Vagina (tissue), 2 donors: ENCODE measurements at regions not wholly inside any gene's neighbourhood (a gene's known extent, or its start where the extent isn't known, plus 50 kb on each side); places are given as distances from the start of the nearest gene placed in this dataset.

Experiments used
- DNase-seq, 2 donors: peaks; one replicate each; pipeline ENCODE4 v3.0.0-alpha.2; 2017; ENCODE audit errors: extremely low spot score in 2 of 2
- H3K27ac ChIP-seq: fragments of 200-600 bp; sonication (generic); one replicate; pipeline ENCODE4 v1.5.1; 2019
- H3K27me3 ChIP-seq: fragments of 200-600 bp; sonication (generic); one replicate; pipeline ENCODE4 v1.5.1; 2019
- H3K36me3 ChIP-seq, 2 donors: fragments of 200-600 bp; sonication (generic); one replicate each; pipeline ENCODE4 v1.5.1; 2017 to 2019
- H3K4me1 ChIP-seq: fragments of 200-600 bp; sonication (generic); one replicate; pipeline ENCODE4 v1.5.1; 2019
- H3K4me3 ChIP-seq, 2 donors: fragments of 200-600 bp; sonication (generic); 1 replicate in 1 of 2; 2 replicates in 1 of 2; pipeline ENCODE4 v1.5.1; 2016 to 2019
- H3K9me3 ChIP-seq: fragments of 200-600 bp; sonication (generic); one replicate; pipeline ENCODE4 v1.5.1; 2019
- POLR2A ChIP-seq, 2 donors: fragments of 450-650 bp; IDR thresholded peaks; one replicate each; pipeline ENCODE4 v1.6.1; 2017; ENCODE audit warnings: antibody characterized with exemption in 2 of 2, mild to moderate bottlenecking in 2 of 2, moderate library complexity in 2 of 2
- POLR2AphosphoS5 ChIP-seq, 2 donors: sonication (generic); formaldehyde crosslinking; IDR thresholded peaks; one replicate each; pipeline ENCODE4 v1.9.0; 2017; ENCODE audit warnings: antibody characterized with exemption in 2 of 2, mild to moderate bottlenecking in 2 of 2, low read depth in 1 of 2; ENCODE audit not compliant: insufficient read depth in 1 of 2
- intact Hi-C: fragments of 100-400 bp; cut with DNase I; formaldehyde crosslinking; loops from one replicate; pipeline ENCODE4 v1.15.1; 2023
- TF ChIP-seq, protein P1 (sequence below), 3 experiments: fragments of 450-650 bp in 2 of 3; fragments of 200-600 bp in 1 of 3; sonication (generic) in 1 of 3; IDR thresholded peaks; one replicate each; pipeline ENCODE4 v1.5.1; 2017 to 2019; ENCODE audit warnings: antibody characterized with exemption in 3 of 3, mild to moderate bottlenecking in 2 of 3, moderate library complexity in 2 of 3

DNA sequence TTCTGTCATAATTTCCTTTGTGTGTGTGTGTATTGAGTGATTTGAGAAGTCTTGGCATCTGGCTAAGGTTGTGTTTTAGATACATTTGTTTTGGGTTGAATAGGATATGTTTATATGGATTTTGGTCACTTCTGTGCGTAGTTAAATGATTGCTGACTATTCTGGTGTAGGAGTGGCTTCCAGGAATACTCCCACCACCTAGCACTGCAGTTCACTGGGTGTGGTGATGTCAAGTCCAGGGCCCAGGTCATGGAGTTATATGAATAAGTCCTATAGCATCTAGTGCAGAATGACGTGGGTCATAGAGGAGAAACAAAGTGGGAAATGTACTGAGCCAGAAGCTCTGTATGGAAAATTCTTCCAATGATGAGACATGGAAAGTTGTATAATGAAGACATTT, 465.4 kb upstream of the CCL2 start:
- H3K36me3 ChIP-seq, result no peaks in the 10 kb centered on the region
- no peaks in the 10 kb centered on the region for H3K27me3 ChIP-seq
- no peak for TF ChIP-seq POLR2AphosphoS5 (IDR thresholded peaks at IDR 0.05; ENCODE audit: insufficient read depth in 1 of 2, low read depth in 1 of 2)
- TF ChIP-seq, protein P1, sequence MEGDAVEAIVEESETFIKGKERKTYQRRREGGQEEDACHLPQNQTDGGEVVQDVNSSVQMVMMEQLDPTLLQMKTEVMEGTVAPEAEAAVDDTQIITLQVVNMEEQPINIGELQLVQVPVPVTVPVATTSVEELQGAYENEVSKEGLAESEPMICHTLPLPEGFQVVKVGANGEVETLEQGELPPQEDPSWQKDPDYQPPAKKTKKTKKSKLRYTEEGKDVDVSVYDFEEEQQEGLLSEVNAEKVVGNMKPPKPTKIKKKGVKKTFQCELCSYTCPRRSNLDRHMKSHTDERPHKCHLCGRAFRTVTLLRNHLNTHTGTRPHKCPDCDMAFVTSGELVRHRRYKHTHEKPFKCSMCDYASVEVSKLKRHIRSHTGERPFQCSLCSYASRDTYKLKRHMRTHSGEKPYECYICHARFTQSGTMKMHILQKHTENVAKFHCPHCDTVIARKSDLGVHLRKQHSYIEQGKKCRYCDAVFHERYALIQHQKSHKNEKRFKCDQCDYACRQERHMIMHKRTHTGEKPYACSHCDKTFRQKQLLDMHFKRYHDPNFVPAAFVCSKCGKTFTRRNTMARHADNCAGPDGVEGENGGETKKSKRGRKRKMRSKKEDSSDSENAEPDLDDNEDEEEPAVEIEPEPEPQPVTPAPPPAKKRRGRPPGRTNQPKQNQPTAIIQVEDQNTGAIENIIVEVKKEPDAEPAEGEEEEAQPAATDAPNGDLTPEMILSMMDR (IDR thresholded peaks at IDR 0.05), result no peak
- no peak for TF ChIP-seq POLR2A (IDR thresholded peaks at IDR 0.05)
- intact Hi-C loops, result no loop called here
- no peaks in the 10 kb centered on the region for H3K9me3 ChIP-seq
- H3K27ac ChIP-seq, result no peak overlapping the region
- DNase-seq, result no peak
- no peaks in the 10 kb centered on the region for H3K4me1 ChIP-seq
- no peak overlapping the region for H3K4me3 ChIP-seq

- H3K4me1 ChIP-seq, result no peaks in the 10 kb centered on the region
- intact Hi-C loops, result no loop called here
Observed at GRCh38 chr17:33797181-33797580, 457.9 kb upstream of the CCL2 start.

DNA sequence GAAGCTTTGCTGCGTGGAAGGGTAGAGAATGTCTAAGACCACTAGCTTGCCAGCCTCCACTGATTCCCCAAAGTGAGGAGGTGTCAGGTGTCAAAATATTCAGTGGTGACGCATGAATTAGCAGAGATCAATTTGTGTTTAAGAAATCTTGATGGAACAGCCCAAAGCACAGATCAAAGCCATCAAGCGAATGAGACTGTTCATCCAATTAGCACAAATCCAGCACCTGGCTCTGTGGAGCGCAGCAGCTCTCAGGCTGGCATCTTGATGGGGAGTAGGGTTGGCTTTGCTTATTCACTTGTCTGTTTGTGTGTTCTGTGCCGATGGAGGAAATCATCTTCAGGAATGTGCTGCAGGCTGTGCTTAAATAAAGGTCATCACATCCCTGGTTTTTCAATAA, 456.8 kb upstream of the CCL2 start:
- Histone ChIP-seq H3K9me3 (no peaks in the 10 kb centered on the region), H3K4me3 (no peak overlapping the region), H3K27ac (no peak overlapping the region), H3K27me3 (no peaks in the 10 kb centered on the region), H3K4me1 (no peaks in the 10 kb centered on the region), H3K36me3 (no peaks in the 10 kb centered on the region)
- intact Hi-C loops, result no loop called here
- no peak for TF ChIP-seq POLR2A (IDR thresholded peaks at IDR 0.05)
- TF ChIP-seq, protein P1 (IDR thresholded peaks at IDR 0.05), result no peak
- no peak for TF ChIP-seq POLR2AphosphoS5 (IDR thresholded peaks at IDR 0.05; ENCODE audit: insufficient read depth in 1 of 2, low read depth in 1 of 2)
- no peak for DNase-seq

More at GRCh38 chr17:33797181-33797580, 457.9 kb upstream of the CCL2 start:
- no peaks in the 10 kb centered on the region for H3K27me3 ChIP-seq
- no peak for TF ChIP-seq POLR2AphosphoS5 (IDR thresholded peaks at IDR 0.05; ENCODE audit: insufficient read depth in 1 of 2, low read depth in 1 of 2)
- H3K36me3 ChIP-seq, result no peaks in the 10 kb centered on the region
- H3K9me3 ChIP-seq, result no peaks in the 10 kb centered on the region
- no peak for DNase-seq
- H3K27ac ChIP-seq, result no peak overlapping the region
- H3K4me3 ChIP-seq, result no peak overlapping the region

GRCh38 chr17:33802349-33803198, 452.5 kb upstream of the CCL2 start:
- TF ChIP-seq, protein P1 (IDR thresholded peaks at IDR 0.05), result no peak
- TF ChIP-seq POLR2AphosphoS5 (IDR thresholded peaks at IDR 0.05; ENCODE audit: insufficient read depth in 1 of 2, low read depth in 1 of 2) (no peak), POLR2A (IDR thresholded peaks at IDR 0.05) (no peak)
- H3K36me3 ChIP-seq, result no peaks in the 10 kb centered on the region
- H3K4me3 ChIP-seq, result no peak overlapping the region
- intact Hi-C loops, result no loop called here
- no peak for DNase-seq
- H3K27me3 ChIP-seq, result no peaks in the 10 kb centered on the region
- H3K4me1 ChIP-seq, result no peaks in the 10 kb centered on the region
- no peaks in the 10 kb centered on the region for H3K9me3 ChIP-seq
- H3K27ac ChIP-seq, result no peak overlapping the region

DNA sequence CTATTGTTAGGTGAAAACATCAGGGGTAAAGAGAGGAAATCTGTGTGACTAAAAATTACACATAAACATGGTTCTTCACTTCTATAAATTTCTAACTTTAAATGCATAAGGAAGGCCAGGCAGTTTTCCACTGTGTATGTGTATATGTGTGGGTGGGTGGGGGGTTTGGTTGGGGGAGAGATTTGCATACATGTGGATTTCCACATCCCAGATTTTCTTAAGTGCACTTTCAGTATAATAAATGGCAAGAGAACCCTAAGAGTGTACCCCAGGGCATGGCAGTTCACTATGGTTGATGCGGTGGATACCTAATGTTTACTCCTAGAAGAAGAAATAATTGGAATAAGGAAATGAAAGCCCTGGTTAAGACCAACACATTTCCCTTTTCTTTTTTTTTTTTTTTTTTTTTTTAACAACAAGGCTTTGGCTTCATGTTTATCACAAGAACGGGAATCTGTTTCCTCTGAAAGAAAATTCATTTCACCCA, 451.8 kb upstream of the CCL2 start:
- H3K4me1 ChIP-seq, result no peaks in the 10 kb centered on the region
- no peak for TF ChIP-seq POLR2AphosphoS5 (IDR thresholded peaks at IDR 0.05; ENCODE audit: insufficient read depth in 1 of 2, low read depth in 1 of 2)
- no peak for TF ChIP-seq POLR2A (IDR thresholded peaks at IDR 0.05)
- TF ChIP-seq, protein P1 (IDR thresholded peaks at IDR 0.05), result no peak
- no peak overlapping the region for H3K4me3 ChIP-seq
- no peak overlapping the region for H3K27ac ChIP-seq
- no peaks in the 10 kb centered on the region for H3K36me3 ChIP-seq
- intact Hi-C loops, result no loop called here
- H3K27me3 ChIP-seq, result no peaks in the 10 kb centered on the region
- H3K9me3 ChIP-seq, result no peaks in the 10 kb centered on the region
- DNase-seq, result no peak
